HepG2 (cell line): ENCODE measurements at regions not wholly inside any gene's neighbourhood (a gene's known extent, or its start where the extent isn't known, plus 50 kb on each side); places are given as distances from the start of the nearest gene placed in this dataset.

Experiments used
- ATAC-seq: fragments of 200-7000 bp; cut with Tn5 transposase; 3 replicates; pipeline ENCODE4 v1.9.1; 2020; ENCODE audit warnings: mild to moderate bottlenecking, moderate library complexity
- BruUV-seq: library from RNA; stranded (reverse); fragments of 400-500 nt; replicated peaks from 2 replicates; lab custom pipeline; 2021; lab: Mats Ljungman, UMichigan
- CTCF ChIA-PET: fragments of 300-600 bp; formaldehyde crosslinking; extraction: SDS; loops from one replicate; lab custom pipeline; 2021; ENCODE audit warnings: low total read pairs, inconsistent platforms, low intra/inter-chr PET ratio; lab: Yijun Ruan, JAX
- POLR2A ChIA-PET: fragments of 350-600 bp; sonication (Branson Sonifier 250); formaldehyde crosslinking; loops from one replicate; lab custom pipeline; 2020; ENCODE audit warnings: antibody characterized with exemption, inconsistent platforms; lab: Yijun Ruan, JAX
- DNase-seq: peaks from one replicate; pipeline ENCODE4 v3.0.0-alpha.2; 2015; ENCODE audit warnings: low spot score
- FAIRE-seq: peaks from 3 replicates; lab custom pipeline; 2011; peaks lifted over from hg19 to GRCh38; lab: Jason Lieb, UNC
- H2AFZ ChIP-seq: one replicate; pipeline ENCODE4 v1.6.1; 2011; ENCODE audit warnings: low read length, inconsistent platforms
- H3K27ac ChIP-seq: fragments of 300-600 bp; 3 replicates; pipeline ENCODE4 v1.8.0; 2011; ENCODE audit warnings: mixed run types, mild to moderate bottlenecking, mixed read lengths, low read length, inconsistent platforms; ENCODE audit not compliant: insufficient read depth; ENCODE audit errors: extremely low read length
- H3K27me3 ChIP-seq, 2 experiments: fragments of 200-600 bp in 1 of 2; 2 replicates in 1 of 2; 3 replicates in 1 of 2; pipeline versions ENCODE4 v1.6.0 to v1.8.0; 2011; ENCODE audit warnings: low read length in 2 of 2, mild to moderate bottlenecking in 2 of 2, moderate library complexity in 2 of 2, inconsistent platforms in 1 of 2; ENCODE audit not compliant: insufficient read depth in 2 of 2, control insufficient read depth in 1 of 2
- H3K36me3 ChIP-seq, 2 experiments: fragments of 200-600 bp in 1 of 2; replicated peaks in 1 of 2; 2 replicates in 1 of 2; 3 replicates in 1 of 2; pipeline versions ENCODE4 v1.5.1 to v1.8.0; 2011; ENCODE audit warnings: low read length in 2 of 2, inconsistent platforms in 1 of 2; ENCODE audit not compliant: insufficient read depth in 2 of 2, control insufficient read depth in 1 of 2
- H3K4me1 ChIP-seq: 2 replicates; pipeline ENCODE4 v1.5.1; 2012; ENCODE audit warnings: low read length, inconsistent platforms; ENCODE audit not compliant: insufficient read depth
- H3K4me2 ChIP-seq: 2 replicates; pipeline ENCODE4 v1.6.0; 2011; ENCODE audit warnings: low read depth, low read length, inconsistent platforms
- H3K4me3 ChIP-seq, 3 experiments: fragments of 200-600 bp in 1 of 3; sonication (generic), shearing (Covaris generic) in 1 of 3; replicated peaks in 1 of 3; 2 replicates each; pipeline ENCODE4 v1.5.1; 2011 to 2016; ENCODE audit warnings: low read length in 3 of 3, inconsistent platforms in 2 of 3, low read depth in 2 of 3, mild to moderate bottlenecking in 2 of 3, control low read depth in 1 of 3, mixed read lengths in 1 of 3; ENCODE audit not compliant: insufficient read depth in 1 of 3
- H3K79me2 ChIP-seq: one replicate; pipeline ENCODE4 v1.6.1; 2011; ENCODE audit warnings: low read length, inconsistent platforms; ENCODE audit not compliant: insufficient read depth
- H3K9ac ChIP-seq: 2 replicates; pipeline ENCODE4 v1.6.0; 2011; ENCODE audit warnings: mild to moderate bottlenecking, low read depth, low read length, inconsistent platforms; ENCODE audit not compliant: insufficient read depth
- H3K9me3 ChIP-seq: 2 replicates; pipeline ENCODE4 v1.5.1; 2012; ENCODE audit warnings: mild to moderate bottlenecking, low read length
- H4K20me1 ChIP-seq: 2 replicates; pipeline ENCODE4 v1.6.0; 2011; ENCODE audit warnings: inconsistent platforms, mild to moderate bottlenecking, low read length, moderate library complexity; ENCODE audit not compliant: insufficient read depth
- NR2F6 ChIP-seq, 2 experiments: IDR thresholded peaks; 2 replicates each; pipeline ENCODE4 v1.6.1; 2016; ENCODE audit warnings: antibody characterized with exemption in 1 of 2, mild to moderate bottlenecking in 1 of 2
- WGBS: methylation state at CpG from one replicate; pipeline ENCODE4 v1.1.6; 2017; ENCODE audit warnings: low lambda C conversion rate; 5-methylcytosine and 5-hydroxymethylcytosine counted together
- in situ Hi-C: cut with HindIII; loops from 2 replicates; pipeline ENCODE4 v1.10.0; 2017; ENCODE audit warnings: low pct_unique_long_range_greater_than_20kb; ENCODE audit not compliant: extremely low pct_ligation_motif_present
- intact Hi-C: fragments of 100-400 bp; cut with micrococcal nuclease; formaldehyde crosslinking; loops from one replicate; pipeline ENCODE4 v1.10.0; 2022; ENCODE audit not compliant: unreplicated experiment
- TF ChIP-seq, protein P1 (sequence below): sonication (generic); formaldehyde crosslinking; IDR thresholded peaks from 2 replicates; pipeline ENCODE4 v1.5.1; 2020; ENCODE audit warnings: mild to moderate bottlenecking, missing genetic modification reagents, borderline replicate concordance
- TF ChIP-seq, protein P2 (sequence below): sonication (generic); formaldehyde crosslinking; IDR thresholded peaks from 2 replicates; pipeline ENCODE4 v1.5.0; 2020; ENCODE audit warnings: missing genetic modification reagents

DNA sequence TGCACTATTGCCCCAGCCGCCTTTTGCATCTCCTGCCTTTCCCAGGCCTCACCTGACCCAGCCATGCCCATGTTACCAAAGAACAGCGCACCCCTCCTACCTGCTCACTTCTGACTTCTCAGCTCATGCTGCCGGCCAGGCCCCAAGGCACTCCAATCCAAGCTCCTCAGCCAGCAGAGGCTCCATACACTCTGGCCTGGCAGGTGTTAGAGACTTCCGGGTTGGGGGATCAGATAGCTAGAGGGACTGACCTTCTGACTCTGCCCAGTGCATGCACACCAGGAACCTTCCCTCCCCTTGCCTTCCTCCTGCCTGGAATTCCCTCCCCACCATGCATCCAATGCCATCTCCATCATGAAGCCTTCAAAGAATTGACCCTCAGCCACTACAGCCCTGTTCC is 56.2 kb upstream of the ZMIZ1 start:
- Histone ChIP-seq H3K27me3 (peaks cover 6 to 46% of the 10 kb centered on the region in 2 experiments; a peak in 4 of 5 replicates), H3K36me3 (no peaks in the 10 kb centered on the region), H3K4me2 (no peak overlapping the region), H3K79me2 (no peaks in the 10 kb centered on the region), H3K9me3 (no peaks in the 10 kb centered on the region), H3K9ac (no peak overlapping the region), H3K27ac (no peak overlapping the region), H3K4me1 (peaks cover 22% of the 10 kb centered on the region), H2AFZ (no peak overlapping the region), H4K20me1 (no peaks in the 10 kb centered on the region), H3K4me3 (no peak overlapping the region)
- in situ Hi-C loops (no loop called here), intact Hi-C loops (no loop called here)
- ChIA-PET POLR2A (no interaction called here), CTCF (no interaction called here)
- ATAC-seq (no peak), DNase-seq (no peak), FAIRE-seq (no peak)
- TF ChIP-seq, protein P1, sequence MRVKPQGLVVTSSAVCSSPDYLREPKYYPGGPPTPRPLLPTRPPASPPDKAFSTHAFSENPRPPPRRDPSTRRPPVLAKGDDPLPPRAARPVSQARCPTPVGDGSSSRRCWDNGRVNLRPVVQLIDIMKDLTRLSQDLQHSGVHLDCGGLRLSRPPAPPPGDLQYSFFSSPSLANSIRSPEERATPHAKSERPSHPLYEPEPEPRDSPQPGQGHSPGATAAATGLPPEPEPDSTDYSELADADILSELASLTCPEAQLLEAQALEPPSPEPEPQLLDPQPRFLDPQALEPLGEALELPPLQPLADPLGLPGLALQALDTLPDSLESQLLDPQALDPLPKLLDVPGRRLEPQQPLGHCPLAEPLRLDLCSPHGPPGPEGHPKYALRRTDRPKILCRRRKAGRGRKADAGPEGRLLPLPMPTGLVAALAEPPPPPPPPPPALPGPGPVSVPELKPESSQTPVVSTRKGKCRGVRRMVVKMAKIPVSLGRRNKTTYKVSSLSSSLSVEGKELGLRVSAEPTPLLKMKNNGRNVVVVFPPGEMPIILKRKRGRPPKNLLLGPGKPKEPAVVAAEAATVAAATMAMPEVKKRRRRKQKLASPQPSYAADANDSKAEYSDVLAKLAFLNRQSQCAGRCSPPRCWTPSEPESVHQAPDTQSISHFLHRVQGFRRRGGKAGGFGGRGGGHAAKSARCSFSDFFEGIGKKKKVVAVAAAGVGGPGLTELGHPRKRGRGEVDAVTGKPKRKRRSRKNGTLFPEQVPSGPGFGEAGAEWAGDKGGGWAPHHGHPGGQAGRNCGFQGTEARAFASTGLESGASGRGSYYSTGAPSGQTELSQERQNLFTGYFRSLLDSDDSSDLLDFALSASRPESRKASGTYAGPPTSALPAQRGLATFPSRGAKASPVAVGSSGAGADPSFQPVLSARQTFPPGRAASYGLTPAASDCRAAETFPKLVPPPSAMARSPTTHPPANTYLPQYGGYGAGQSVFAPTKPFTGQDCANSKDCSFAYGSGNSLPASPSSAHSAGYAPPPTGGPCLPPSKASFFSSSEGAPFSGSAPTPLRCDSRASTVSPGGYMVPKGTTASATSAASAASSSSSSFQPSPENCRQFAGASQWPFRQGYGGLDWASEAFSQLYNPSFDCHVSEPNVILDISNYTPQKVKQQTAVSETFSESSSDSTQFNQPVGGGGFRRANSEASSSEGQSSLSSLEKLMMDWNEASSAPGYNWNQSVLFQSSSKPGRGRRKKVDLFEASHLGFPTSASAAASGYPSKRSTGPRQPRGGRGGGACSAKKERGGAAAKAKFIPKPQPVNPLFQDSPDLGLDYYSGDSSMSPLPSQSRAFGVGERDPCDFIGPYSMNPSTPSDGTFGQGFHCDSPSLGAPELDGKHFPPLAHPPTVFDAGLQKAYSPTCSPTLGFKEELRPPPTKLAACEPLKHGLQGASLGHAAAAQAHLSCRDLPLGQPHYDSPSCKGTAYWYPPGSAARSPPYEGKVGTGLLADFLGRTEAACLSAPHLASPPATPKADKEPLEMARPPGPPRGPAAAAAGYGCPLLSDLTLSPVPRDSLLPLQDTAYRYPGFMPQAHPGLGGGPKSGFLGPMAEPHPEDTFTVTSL: no peak
- TF ChIP-seq, protein P2, sequence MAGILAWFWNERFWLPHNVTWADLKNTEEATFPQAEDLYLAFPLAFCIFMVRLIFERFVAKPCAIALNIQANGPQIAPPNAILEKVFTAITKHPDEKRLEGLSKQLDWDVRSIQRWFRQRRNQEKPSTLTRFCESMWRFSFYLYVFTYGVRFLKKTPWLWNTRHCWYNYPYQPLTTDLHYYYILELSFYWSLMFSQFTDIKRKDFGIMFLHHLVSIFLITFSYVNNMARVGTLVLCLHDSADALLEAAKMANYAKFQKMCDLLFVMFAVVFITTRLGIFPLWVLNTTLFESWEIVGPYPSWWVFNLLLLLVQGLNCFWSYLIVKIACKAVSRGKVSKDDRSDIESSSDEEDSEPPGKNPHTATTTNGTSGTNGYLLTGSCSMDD: no peak
- TF ChIP-seq NR2F6 (IDR thresholded peaks at IDR 0.05) (no peak), NR2F6 (CRISPR knock-in tag; IDR thresholded peaks at IDR 0.05) (no peak)
- WGBS: 41% methylated on average over 4 of the region's 4 CpGs
- no TSS peak for BruUV-seq
